Stimulated activated CD4-positive, alpha-beta T cell treated with anti-CD3 and anti-CD28 coated beads, Interleukin-4, amount 100 ng/mL, for 48 hours (primary cell): ENCODE measurements at regions not wholly inside any gene's neighbourhood (a gene's known extent, or its start where the extent isn't known, plus 50 kb on each side); places are given as distances from the start of the nearest gene placed in this dataset.
"Not testable (repeated sequence)": the region's sequence is repeated elsewhere in the genome, so short reads cannot be mapped to it uniquely, and the experiment has no call there.

ENCODE experiments used
- DNase-seq, 2 donors: peaks; one replicate each; pipeline ENCODE4 v3.0.0-alpha.2; 2020; ENCODE audit warnings: low read depth in 2 of 2

GRCh38 chr12:38016602-38017001 lies 300.0 kb upstream of the ALG10B start:
- DNase-seq, result no peak

- no peak for DNase-seq
These were observed 290.7 kb upstream of the ALG10B start for GRCh38 chr12:38025916-38026315.

GRCh38 chr12:38053113-38053512 lies 263.5 kb upstream of the ALG10B start:
- DNase-seq, result no peak

- DNase-seq, result no peak
These were observed 262.7 kb upstream of the ALG10B start for GRCh38 chr12:38053655-38054464.

- DNase-seq, result no peak
These were observed 259.6 kb upstream of the ALG10B start for GRCh38 chr12:38056701-38057689.

- no peak for DNase-seq
These were observed 216.9 kb upstream of the ALG10B start for GRCh38 chr12:38099686-38100085.

- DNase-seq, result no peak
These were observed 214.8 kb upstream of the ALG10B start for GRCh38 chr12:38101753-38102152.

- no peak for DNase-seq
These were observed 214.4 kb upstream of the ALG10B start for GRCh38 chr12:38102197-38102596.

GRCh38 chr12:38110026-38110699 lies 206.4 kb upstream of the ALG10B start:
- DNase-seq, result no peak

- DNase-seq, result no peak
These were observed 202.6 kb upstream of the ALG10B start for GRCh38 chr12:38113991-38114390.

GRCh38 chr12:38116968-38117367 lies 199.6 kb upstream of the ALG10B start:
- no peak for DNase-seq

- DNase-seq, result no peak
These were observed 197.9 kb upstream of the ALG10B start for GRCh38 chr12:38118632-38119031.

- no peak for DNase-seq
These were observed 196.1 kb upstream of the ALG10B start for GRCh38 chr12:38120438-38120837.

GRCh38 chr12:38123028-38123427 lies 193.5 kb upstream of the ALG10B start:
- not testable (repeated sequence) for DNase-seq

- DNase-seq, result no peak
These were observed 192.9 kb upstream of the ALG10B start for GRCh38 chr12:38123566-38124246.

GRCh38 chr12:38124247-38125012 lies 192.1 kb upstream of the ALG10B start:
- DNase-seq, result no peak

GRCh38 chr12:38132139-38132538 lies 184.4 kb upstream of the ALG10B start:
- DNase-seq, result no peak

GRCh38 chr12:38137287-38137686 lies 179.3 kb upstream of the ALG10B start:
- no peak for DNase-seq

GRCh38 chr12:38137716-38138115 lies 178.9 kb upstream of the ALG10B start:
- no peak for DNase-seq
